Keratinocyte (primary cell): ENCODE measurements at regions not wholly inside any gene's neighbourhood (a gene's known extent, or its start where the extent isn't known, plus 50 kb on each side); places are given as distances from the start of the nearest gene placed in this dataset.

ENCODE experiments used
- DNase-seq: peaks from one replicate; pipeline ENCODE4 v3.0.0-alpha.2; 2011; ENCODE audit warnings: low read depth, missing footprints, low spot score
- FAIRE-seq: peaks from 2 replicates; lab custom pipeline; 2011; peaks lifted over from hg19 to GRCh38; lab: Jason Lieb, UNC
- H2AFZ ChIP-seq: 2 replicates; pipeline ENCODE4 v1.6.0; 2012; ENCODE audit warnings: low read length, control low read depth, inconsistent platforms; ENCODE audit not compliant: control insufficient read depth
- H3K27ac ChIP-seq: 2 replicates; pipeline ENCODE4 v1.5.1; 2011; ENCODE audit warnings: low read length; ENCODE audit not compliant: control insufficient read depth, insufficient read depth
- H3K27me3 ChIP-seq: 3 replicates; pipeline ENCODE4 v1.6.0; 2011; ENCODE audit warnings: low read length; ENCODE audit not compliant: control insufficient read depth, insufficient read depth; ENCODE audit errors: extremely low read depth
- H3K36me3 ChIP-seq, 2 experiments: 2 replicates in 1 of 2; 3 replicates in 1 of 2; pipeline ENCODE4 v1.5.1; 2011; ENCODE audit warnings: low read length in 2 of 2, mild to moderate bottlenecking in 1 of 2; ENCODE audit not compliant: control insufficient read depth in 2 of 2, insufficient read depth in 2 of 2; ENCODE audit errors: extremely low read depth in 1 of 2
- H3K4me1 ChIP-seq: 3 replicates; pipeline ENCODE4 v1.5.1; 2011; ENCODE audit warnings: low read length; ENCODE audit not compliant: control insufficient read depth, insufficient read depth; ENCODE audit errors: extremely low read depth
- H3K4me2 ChIP-seq: 3 replicates; pipeline ENCODE4 v1.6.0; 2011; ENCODE audit warnings: low read depth, low read length; ENCODE audit not compliant: control insufficient read depth, insufficient read depth; ENCODE audit errors: extremely low read depth
- H3K4me3 ChIP-seq, 3 experiments: fragments of 200-600 bp in 1 of 3; sonication (generic) in 1 of 3; 2 replicates in 2 of 3; 3 replicates in 1 of 3; pipeline ENCODE4 v1.5.1; 2011 to 2016; ENCODE audit warnings: low read length in 3 of 3, mild to moderate bottlenecking in 3 of 3, control low read depth in 2 of 3, inconsistent platforms in 1 of 3, low read depth in 1 of 3, mixed read lengths in 1 of 3, mixed run types in 1 of 3, moderate library complexity in 1 of 3; ENCODE audit not compliant: control insufficient read depth in 2 of 3, insufficient read depth in 2 of 3; ENCODE audit errors: extremely low read depth in 1 of 3
- H3K79me2 ChIP-seq: 2 replicates; pipeline ENCODE4 v1.6.0; 2012; ENCODE audit warnings: low read length; ENCODE audit not compliant: control insufficient read depth, insufficient read depth
- H3K9ac ChIP-seq: 3 replicates; pipeline ENCODE4 v1.6.0; 2011; ENCODE audit warnings: low read length; ENCODE audit not compliant: control insufficient read depth, insufficient read depth; ENCODE audit errors: extremely low read depth
- H3K9me1 ChIP-seq: 3 replicates; pipeline ENCODE4 v1.6.0; 2011; ENCODE audit warnings: low read length; ENCODE audit not compliant: control insufficient read depth, insufficient read depth; ENCODE audit errors: extremely low read depth
- H3K9me3 ChIP-seq: 2 replicates; pipeline ENCODE4 v1.5.1; 2012; ENCODE audit warnings: low read depth, low read length; ENCODE audit not compliant: control insufficient read depth
- H4K20me1 ChIP-seq: 3 replicates; pipeline ENCODE4 v1.6.0; 2011; ENCODE audit warnings: low read length; ENCODE audit not compliant: control insufficient read depth, insufficient read depth; ENCODE audit errors: extremely low read depth
- EZH2 ChIP-seq: IDR thresholded peaks from one replicate; pipeline ENCODE4 v1.6.1; 2012; ENCODE audit warnings: inconsistent platforms, mild to moderate bottlenecking, low read length, moderate library complexity
- dilution Hi-C: fragments of 300-500 bp; cut with MboI; formaldehyde crosslinking; loops from one replicate; pipeline ENCODE4 v1.7.0; 2020; ENCODE audit warnings: low sequenced_read_pairs; ENCODE audit not compliant: extremely low pct_ligation_motif_present
- TF ChIP-seq, protein P1 (sequence below), 3 experiments: IDR thresholded peaks in 1 of 3; conservative IDR thresholded peaks in 1 of 3; optimal IDR thresholded peaks in 1 of 3; 2 replicates in 2 of 3; 3 replicates in 1 of 3; pipeline versions ENCODE3 to v1.5.1; 2011; ENCODE audit warnings: low read length in 3 of 3, mild to moderate bottlenecking in 3 of 3, moderate library complexity in 2 of 3, control low read depth in 1 of 3, inconsistent platforms in 1 of 3; ENCODE audit not compliant: insufficient read depth in 2 of 3; ENCODE audit errors: extremely low read depth in 1 of 3

DNA sequence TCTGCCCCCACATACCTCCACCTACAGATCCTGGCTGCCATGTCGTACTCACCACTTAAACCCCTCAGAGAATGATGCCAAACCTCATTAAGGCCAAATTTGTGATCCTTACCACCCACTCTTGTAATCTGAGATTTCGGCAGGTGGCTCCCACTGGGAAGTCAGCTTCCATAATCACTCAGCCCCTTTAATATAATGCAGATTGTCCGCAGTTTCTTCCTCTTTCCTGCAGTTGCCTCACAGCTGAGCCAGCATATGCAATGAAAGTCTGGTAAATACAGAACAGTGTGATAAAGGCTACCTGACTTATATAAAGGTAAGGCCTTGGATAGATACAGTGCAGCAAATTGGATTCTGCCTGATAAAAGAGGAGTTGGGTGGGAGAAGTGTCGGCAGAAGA lies 515.2 kb upstream of the TENM4 start:
- no peak overlapping the region for H2AFZ ChIP-seq
- no peaks in the 10 kb centered on the region for H3K36me3 ChIP-seq
- H3K9ac ChIP-seq = no peak overlapping the region
- no peak overlapping the region for H3K4me3 ChIP-seq
- H3K9me3 ChIP-seq = peaks cover 5% of the 10 kb centered on the region
- no peaks in the 10 kb centered on the region for H4K20me1 ChIP-seq
- H3K9me1 ChIP-seq = no peaks in the 10 kb centered on the region
- dilution Hi-C loops = no loop called here
- H3K27me3 ChIP-seq = no peaks in the 10 kb centered on the region
- H3K79me2 ChIP-seq = no peaks in the 10 kb centered on the region
- no peak overlapping the region for H3K27ac ChIP-seq
- no peak for TF ChIP-seq EZH2
- TF ChIP-seq, protein P1, sequence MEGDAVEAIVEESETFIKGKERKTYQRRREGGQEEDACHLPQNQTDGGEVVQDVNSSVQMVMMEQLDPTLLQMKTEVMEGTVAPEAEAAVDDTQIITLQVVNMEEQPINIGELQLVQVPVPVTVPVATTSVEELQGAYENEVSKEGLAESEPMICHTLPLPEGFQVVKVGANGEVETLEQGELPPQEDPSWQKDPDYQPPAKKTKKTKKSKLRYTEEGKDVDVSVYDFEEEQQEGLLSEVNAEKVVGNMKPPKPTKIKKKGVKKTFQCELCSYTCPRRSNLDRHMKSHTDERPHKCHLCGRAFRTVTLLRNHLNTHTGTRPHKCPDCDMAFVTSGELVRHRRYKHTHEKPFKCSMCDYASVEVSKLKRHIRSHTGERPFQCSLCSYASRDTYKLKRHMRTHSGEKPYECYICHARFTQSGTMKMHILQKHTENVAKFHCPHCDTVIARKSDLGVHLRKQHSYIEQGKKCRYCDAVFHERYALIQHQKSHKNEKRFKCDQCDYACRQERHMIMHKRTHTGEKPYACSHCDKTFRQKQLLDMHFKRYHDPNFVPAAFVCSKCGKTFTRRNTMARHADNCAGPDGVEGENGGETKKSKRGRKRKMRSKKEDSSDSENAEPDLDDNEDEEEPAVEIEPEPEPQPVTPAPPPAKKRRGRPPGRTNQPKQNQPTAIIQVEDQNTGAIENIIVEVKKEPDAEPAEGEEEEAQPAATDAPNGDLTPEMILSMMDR (optimal IDR thresholded peaks at IDR 0.05 in 1 of 3, IDR thresholded peaks at IDR 0.05 in 1 of 3, conservative IDR thresholded peaks at IDR 0.05 in 1 of 3; ENCODE audit: extremely low read depth in 1 of 3, insufficient read depth in 2 of 3, low read length in 3 of 3) = no peak
- no peak for FAIRE-seq
- H3K4me2 ChIP-seq = no peak overlapping the region
- no peaks in the 10 kb centered on the region for H3K4me1 ChIP-seq
- no peak for DNase-seq

DNA sequence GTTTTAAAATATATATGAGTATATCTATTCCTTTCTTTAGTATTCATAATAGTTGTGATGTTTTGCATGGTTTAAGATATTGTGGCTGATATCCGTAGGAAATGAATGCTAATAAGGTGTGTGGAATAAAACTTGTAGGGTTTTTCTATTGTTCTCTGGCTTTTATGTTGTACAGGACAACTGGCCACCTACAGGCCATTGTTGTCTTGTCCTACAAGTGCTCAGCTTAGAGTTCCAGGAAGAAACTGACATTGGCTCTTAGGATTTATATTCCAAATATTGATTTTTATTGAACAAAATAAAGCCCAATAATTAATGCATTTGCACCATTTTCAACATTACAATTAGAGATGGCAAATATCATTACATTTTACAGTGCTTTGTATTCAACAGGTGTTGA lies 512.8 kb upstream of the TENM4 start:
- FAIRE-seq (no peak), DNase-seq (no peak)
- H3K4me3 ChIP-seq = no peak overlapping the region
- dilution Hi-C loops = no loop called here
- no peak overlapping the region for H3K27ac ChIP-seq
- TF ChIP-seq EZH2 = no peak
- TF ChIP-seq, protein P1 (optimal IDR thresholded peaks at IDR 0.05 in 1 of 3, IDR thresholded peaks at IDR 0.05 in 1 of 3, conservative IDR thresholded peaks at IDR 0.05 in 1 of 3; ENCODE audit: extremely low read depth in 1 of 3, insufficient read depth in 2 of 3, low read length in 3 of 3) = no peak
- H4K20me1 ChIP-seq = no peaks in the 10 kb centered on the region
- no peaks in the 10 kb centered on the region for H3K9me3 ChIP-seq
- H3K4me1 ChIP-seq = no peaks in the 10 kb centered on the region
- H3K36me3 ChIP-seq = no peaks in the 10 kb centered on the region
- H3K27me3 ChIP-seq = no peaks in the 10 kb centered on the region
- no peaks in the 10 kb centered on the region for H3K79me2 ChIP-seq
- H3K4me2 ChIP-seq = no peak overlapping the region
- no peaks in the 10 kb centered on the region for H3K9me1 ChIP-seq
- no peak overlapping the region for H3K9ac ChIP-seq
- H2AFZ ChIP-seq = no peak overlapping the region
